TTC549 (cell line): ENCODE measurements at regions not wholly inside any gene's neighbourhood (a gene's known extent, or its start where the extent isn't known, plus 50 kb on each side); places are given as distances from the start of the nearest gene placed in this dataset.
"Not testable (repeated sequence)": the region's sequence is repeated elsewhere in the genome, so short reads cannot be mapped to it uniquely, and the experiment has no call there.

ENCODE experiments used
- FAIRE-seq: peaks from 2 replicates; lab custom pipeline; 2012; peaks lifted over from hg19 to GRCh38; lab: Jason Lieb, UNC

GRCh38 chr2:182597570-182598295, 118.3 kb upstream of the DNAJC10 start:
- FAIRE-seq, result no peak

- FAIRE-seq, result no peak
These were observed 117.4 kb upstream of the DNAJC10 start for GRCh38 chr2:182598626-182599025.

- no peak for FAIRE-seq
These were observed 110.9 kb upstream of the DNAJC10 start for GRCh38 chr2:182605166-182605565.

- no peak for FAIRE-seq
These were observed 109.1 kb upstream of the DNAJC10 start for GRCh38 chr2:182606728-182607681.

- FAIRE-seq, result no peak
These were observed 107.7 kb upstream of the DNAJC10 start for GRCh38 chr2:182608181-182608845.

- FAIRE-seq, result not testable (repeated sequence)
These were observed 107.1 kb upstream of the DNAJC10 start for GRCh38 chr2:182609005-182609404.

GRCh38 chr2:182610231-182610630, 105.8 kb upstream of the DNAJC10 start:
- FAIRE-seq, result no peak

- FAIRE-seq, result no peak
These were observed 105.0 kb upstream of the DNAJC10 start for GRCh38 chr2:182611009-182611408.

GRCh38 chr2:182615036-182615435, 101.0 kb upstream of the DNAJC10 start:
- no peak for FAIRE-seq

- no peak for FAIRE-seq
These were observed 99.3 kb upstream of the DNAJC10 start for GRCh38 chr2:182616471-182617393.

- FAIRE-seq, result no peak
These were observed 97.4 kb upstream of the DNAJC10 start for GRCh38 chr2:182618672-182619079.

GRCh38 chr2:182619276-182619675, 96.8 kb upstream of the DNAJC10 start:
- FAIRE-seq, result no peak

- FAIRE-seq, result no peak
These were observed 94.9 kb upstream of the DNAJC10 start for GRCh38 chr2:182621191-182621590.

GRCh38 chr2:182621810-182622209, 94.2 kb upstream of the DNAJC10 start:
- FAIRE-seq, result no peak

GRCh38 chr2:182622231-182622630, 93.8 kb upstream of the DNAJC10 start:
- no peak for FAIRE-seq

- no peak for FAIRE-seq
These were observed 90.2 kb upstream of the DNAJC10 start for GRCh38 chr2:182625814-182626213.

GRCh38 chr2:182628916-182629315, 87.1 kb upstream of the DNAJC10 start:
- no peak for FAIRE-seq

- no peak for FAIRE-seq
These were observed 85.8 kb upstream of the DNAJC10 start for GRCh38 chr2:182630207-182630606.

- FAIRE-seq, result no peak
These were observed 84.8 kb upstream of the DNAJC10 start for GRCh38 chr2:182631299-182631698.

- no peak for FAIRE-seq
These were observed 81.7 kb upstream of the DNAJC10 start for GRCh38 chr2:182634386-182634785.

- FAIRE-seq, result no peak
These were observed 79.4 kb upstream of the DNAJC10 start for GRCh38 chr2:182636699-182637098.

GRCh38 chr2:182638667-182639066, 77.4 kb upstream of the DNAJC10 start:
- FAIRE-seq, result no peak
